ENCODE measurements at regions not wholly inside any gene's neighbourhood (a gene's known extent, or its start where the extent isn't known, plus 50 kb on each side); places are given as distances from the start of the nearest gene placed in this dataset.

DNA sequence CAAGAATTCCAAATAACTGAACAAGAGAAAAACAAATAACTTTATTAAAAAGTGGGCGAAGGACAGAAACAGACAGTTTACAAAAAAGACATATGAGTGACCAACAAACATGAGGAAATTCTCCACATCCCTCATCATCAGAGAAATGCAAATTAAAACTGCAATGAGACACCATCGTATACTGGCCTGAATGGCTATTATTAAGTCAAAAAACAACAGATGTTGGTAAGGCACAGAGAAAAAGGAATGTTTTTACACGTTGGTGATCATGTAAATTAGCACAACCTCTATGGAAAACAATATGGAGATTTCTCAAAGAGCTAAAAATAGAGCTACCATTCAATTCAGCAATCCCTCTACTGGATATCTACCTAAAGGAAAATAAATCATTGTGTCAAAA, 1260.4 kb upstream of the ALCAM start:
- H3K4me3 ChIP-seq (ENCODE audit: low read depth, low read length) = no peak overlapping the region
- no peak overlapping the region for H3K27ac Mint-ChIP-seq (ENCODE audit: unreplicated experiment)
- ChIA-PET CTCF (no interaction called here), POLR2A (no interaction called here)
- no peaks in the 10 kb centered on the region for H3K36me3 ChIP-seq (ENCODE audit: control insufficient read depth, insufficient read depth, low read length)
- BruUV-seq (replicated peaks) = no TSS peak
- no peaks in the 10 kb centered on the region for H3K36me3 Mint-ChIP-seq (ENCODE audit: insufficient read depth, unreplicated experiment)
- no peaks in the 10 kb centered on the region for H3K9me3 ChIP-seq
- H3K27me3 Mint-ChIP-seq (ENCODE audit: insufficient read depth, unreplicated experiment) = no peaks in the 10 kb centered on the region
- TF ChIP-seq, protein P1, sequence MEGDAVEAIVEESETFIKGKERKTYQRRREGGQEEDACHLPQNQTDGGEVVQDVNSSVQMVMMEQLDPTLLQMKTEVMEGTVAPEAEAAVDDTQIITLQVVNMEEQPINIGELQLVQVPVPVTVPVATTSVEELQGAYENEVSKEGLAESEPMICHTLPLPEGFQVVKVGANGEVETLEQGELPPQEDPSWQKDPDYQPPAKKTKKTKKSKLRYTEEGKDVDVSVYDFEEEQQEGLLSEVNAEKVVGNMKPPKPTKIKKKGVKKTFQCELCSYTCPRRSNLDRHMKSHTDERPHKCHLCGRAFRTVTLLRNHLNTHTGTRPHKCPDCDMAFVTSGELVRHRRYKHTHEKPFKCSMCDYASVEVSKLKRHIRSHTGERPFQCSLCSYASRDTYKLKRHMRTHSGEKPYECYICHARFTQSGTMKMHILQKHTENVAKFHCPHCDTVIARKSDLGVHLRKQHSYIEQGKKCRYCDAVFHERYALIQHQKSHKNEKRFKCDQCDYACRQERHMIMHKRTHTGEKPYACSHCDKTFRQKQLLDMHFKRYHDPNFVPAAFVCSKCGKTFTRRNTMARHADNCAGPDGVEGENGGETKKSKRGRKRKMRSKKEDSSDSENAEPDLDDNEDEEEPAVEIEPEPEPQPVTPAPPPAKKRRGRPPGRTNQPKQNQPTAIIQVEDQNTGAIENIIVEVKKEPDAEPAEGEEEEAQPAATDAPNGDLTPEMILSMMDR (IDR thresholded peaks at IDR 0.05; ENCODE audit: insufficient read depth in 1 of 2, low read depth in 1 of 2, low read length in 1 of 2, severe bottlenecking in 1 of 2, unreplicated experiment in 1 of 2) = no peak
- H3K4me3 Mint-ChIP-seq (ENCODE audit: unreplicated experiment) = no peak overlapping the region
- no peaks in the 10 kb centered on the region for H3K4me1 ChIP-seq
- H3K9me3 Mint-ChIP-seq (ENCODE audit: unreplicated experiment) = no peaks in the 10 kb centered on the region
- H3K4me1 Mint-ChIP-seq (ENCODE audit: low read depth, unreplicated experiment) = no peaks in the 10 kb centered on the region
- no peak for DNase-seq
- intact Hi-C loops (cut with micrococcal nuclease; ENCODE audit: unreplicated experiment) = no loop called here
- no peaks in the 10 kb centered on the region for H3K27me3 ChIP-seq (replicated peaks; ENCODE audit: control insufficient read depth, insufficient read depth, low read length)

DNA sequence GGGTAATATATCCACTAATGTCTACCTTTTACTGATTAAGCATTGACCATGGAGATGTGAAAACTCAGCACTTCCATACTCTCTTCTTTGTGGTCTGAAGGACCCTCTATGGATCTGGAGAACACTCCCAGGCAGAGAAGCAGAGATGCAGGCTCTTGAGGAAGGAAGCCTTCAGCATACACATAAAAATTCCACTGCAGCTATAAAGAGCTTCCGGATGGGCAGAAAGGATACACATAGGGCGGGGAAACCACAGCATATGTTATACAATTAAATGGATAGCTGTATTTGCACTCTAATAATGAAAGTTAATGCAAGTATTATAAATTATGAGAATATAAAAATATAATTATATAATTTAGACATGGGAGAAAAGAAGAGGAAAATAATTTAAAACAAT, 1258.2 kb upstream of the ALCAM start:
- no TSS peak for BruUV-seq (replicated peaks)
- no peaks in the 10 kb centered on the region for H3K36me3 Mint-ChIP-seq (ENCODE audit: insufficient read depth, unreplicated experiment)
- peaks cover 8% of the 10 kb centered on the region for H3K9me3 Mint-ChIP-seq (ENCODE audit: unreplicated experiment)
- intact Hi-C loops (cut with micrococcal nuclease; ENCODE audit: unreplicated experiment) = no loop called here
- ChIA-PET POLR2A (no interaction called here), CTCF (no interaction called here)
- no peaks in the 10 kb centered on the region for H3K4me1 Mint-ChIP-seq (ENCODE audit: low read depth, unreplicated experiment)
- H3K27me3 Mint-ChIP-seq (ENCODE audit: insufficient read depth, unreplicated experiment) = no peaks in the 10 kb centered on the region
- no peak overlapping the region for H3K4me3 Mint-ChIP-seq (ENCODE audit: unreplicated experiment)
- Histone ChIP-seq H3K9me3 (no peaks in the 10 kb centered on the region), H3K27me3 (replicated peaks; ENCODE audit: control insufficient read depth, insufficient read depth, low read length) (no peaks in the 10 kb centered on the region), H3K4me1 (no peaks in the 10 kb centered on the region), H3K4me3 (ENCODE audit: low read depth, low read length) (no peak overlapping the region), H3K36me3 (ENCODE audit: control insufficient read depth, insufficient read depth, low read length) (no peaks in the 10 kb centered on the region)
- H3K27ac Mint-ChIP-seq (ENCODE audit: unreplicated experiment) = no peak overlapping the region
- DNase-seq = no peak
- TF ChIP-seq, protein P1 (IDR thresholded peaks at IDR 0.05; ENCODE audit: insufficient read depth in 1 of 2, low read depth in 1 of 2, low read length in 1 of 2, severe bottlenecking in 1 of 2, unreplicated experiment in 1 of 2) = no peak

DNA sequence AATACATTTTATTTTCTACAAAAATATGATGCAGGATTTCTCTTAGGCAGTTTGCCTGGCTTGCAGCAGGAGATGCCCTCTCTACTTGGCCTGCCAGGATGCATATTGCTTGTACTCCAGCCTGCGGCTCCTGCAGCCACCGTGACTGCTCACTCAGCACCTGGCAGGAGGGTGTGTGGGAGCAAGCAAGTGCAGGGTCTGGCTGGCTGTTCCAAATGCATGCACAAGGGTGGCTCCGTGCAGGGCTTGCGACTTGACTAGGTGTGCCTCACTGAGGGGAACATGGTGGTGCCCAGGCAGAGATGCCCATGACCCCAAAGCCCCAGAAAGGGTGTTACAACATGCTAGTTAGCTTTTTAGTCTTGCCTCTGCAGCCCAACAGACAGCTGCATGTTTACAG, 1240.2 kb upstream of the ALCAM start:
- no TSS peak for BruUV-seq (replicated peaks)
- ChIA-PET CTCF (no interaction called here), POLR2A (no interaction called here)

More for the DNA sequence above, 1240.2 kb upstream of the ALCAM start:
- Histone ChIP-seq H3K36me3 (ENCODE audit: control insufficient read depth, insufficient read depth, low read length) (no peaks in the 10 kb centered on the region), H3K9me3 (0 out of 2 replicates have a peak, but pooled peaks cover 6% of the 10 kb centered on the region), H3K4me3 (ENCODE audit: low read depth, low read length) (no peak overlapping the region), H3K27me3 (replicated peaks; ENCODE audit: control insufficient read depth, insufficient read depth, low read length) (no peaks in the 10 kb centered on the region), H3K4me1 (no peaks in the 10 kb centered on the region)
- no peak overlapping the region for H3K4me3 Mint-ChIP-seq (ENCODE audit: unreplicated experiment)
- TF ChIP-seq, protein P1 (IDR thresholded peaks at IDR 0.05; ENCODE audit: insufficient read depth in 1 of 2, low read depth in 1 of 2, low read length in 1 of 2, severe bottlenecking in 1 of 2, unreplicated experiment in 1 of 2) = no peak
- no peaks in the 10 kb centered on the region for H3K36me3 Mint-ChIP-seq (ENCODE audit: insufficient read depth, unreplicated experiment)
- no peak for DNase-seq
- intact Hi-C loops (cut with micrococcal nuclease; ENCODE audit: unreplicated experiment) = no loop called here
- H3K4me1 Mint-ChIP-seq (ENCODE audit: low read depth, unreplicated experiment) = no peaks in the 10 kb centered on the region
- no peak overlapping the region for H3K27ac Mint-ChIP-seq (ENCODE audit: unreplicated experiment)
- peaks cover 23% of the 10 kb centered on the region for H3K9me3 Mint-ChIP-seq (ENCODE audit: unreplicated experiment)
- H3K27me3 Mint-ChIP-seq (ENCODE audit: insufficient read depth, unreplicated experiment) = no peaks in the 10 kb centered on the region

Measured in Caco-2 (cell line).